Sigmoid colon (tissue), 4 donors: ENCODE measurements at regions not wholly inside any gene's neighbourhood (a gene's known extent, or its start where the extent isn't known, plus 50 kb on each side); places are given as distances from the start of the nearest gene placed in this dataset.

Source experiments
- EP300 ChIP-seq, 4 donors: sonication (generic); formaldehyde crosslinking; IDR thresholded peaks; one replicate each; pipeline ENCODE4 v1.6.1; 2017; ENCODE audit warnings: antibody characterized with exemption in 4 of 4
- POLR2A ChIP-seq, 2 donors: fragments of 450-650 bp; IDR thresholded peaks; one replicate each; pipeline ENCODE4 v1.6.1; 2016; ENCODE audit warnings: antibody characterized with exemption in 2 of 2, mild to moderate bottlenecking in 2 of 2, moderate library complexity in 2 of 2
- POLR2AphosphoS5 ChIP-seq, 4 donors: sonication (generic); formaldehyde crosslinking; IDR thresholded peaks; one replicate each; pipeline ENCODE4 v1.6.1; 2017; ENCODE audit warnings: antibody characterized with exemption in 4 of 4

- no peak for TF ChIP-seq POLR2AphosphoS5 (IDR thresholded peaks at IDR 0.05)
- TF ChIP-seq POLR2A (IDR thresholded peaks at IDR 0.05) = no peak
- no peak for TF ChIP-seq EP300 (IDR thresholded peaks at IDR 0.05)
Observed at GRCh38 chr4:186790630-186791029, 67.0 kb upstream of the FAT1 start.
